ENCODE measurements at regions not wholly inside any gene's neighbourhood (a gene's known extent, or its start where the extent isn't known, plus 50 kb on each side); places are given as distances from the start of the nearest gene placed in this dataset.

GRCh38 chr10:131010965-131011575, 300.5 kb downstream of the TCERG1L start:
- CTCF ChIA-PET: no interaction called here
- no peaks in the 10 kb centered on the region for H3K36me3 ChIP-seq (ENCODE audit: control insufficient read depth, insufficient read depth, low read length)
- TF ChIP-seq CTCF (IDR thresholded peaks at IDR 0.05; ENCODE audit: insufficient read depth, low read depth, low read length): no peak
- H3K4me3 ChIP-seq (ENCODE audit: low read depth, low read length): no peak overlapping the region
- DNase-seq (ENCODE audit: low read depth): no peak
- POLR2A ChIA-PET: no interaction called here
- no peaks in the 10 kb centered on the region for H3K27me3 ChIP-seq (ENCODE audit: control insufficient read depth, insufficient read depth, low read length)

- H3K27me3 ChIP-seq (ENCODE audit: control insufficient read depth, insufficient read depth, low read length): no peaks in the 10 kb centered on the region
- ChIA-PET CTCF (no interaction called here), POLR2A (no interaction called here)
- no peak overlapping the region for H3K4me3 ChIP-seq (ENCODE audit: low read depth, low read length)
- TF ChIP-seq CTCF (IDR thresholded peaks at IDR 0.05; ENCODE audit: insufficient read depth, low read depth, low read length): no peak
- no peak for DNase-seq (ENCODE audit: low read depth)
- H3K36me3 ChIP-seq (ENCODE audit: control insufficient read depth, insufficient read depth, low read length): no peaks in the 10 kb centered on the region
Observed at GRCh38 chr10:131011936-131012640, 299.4 kb downstream of the TCERG1L start.

DNA sequence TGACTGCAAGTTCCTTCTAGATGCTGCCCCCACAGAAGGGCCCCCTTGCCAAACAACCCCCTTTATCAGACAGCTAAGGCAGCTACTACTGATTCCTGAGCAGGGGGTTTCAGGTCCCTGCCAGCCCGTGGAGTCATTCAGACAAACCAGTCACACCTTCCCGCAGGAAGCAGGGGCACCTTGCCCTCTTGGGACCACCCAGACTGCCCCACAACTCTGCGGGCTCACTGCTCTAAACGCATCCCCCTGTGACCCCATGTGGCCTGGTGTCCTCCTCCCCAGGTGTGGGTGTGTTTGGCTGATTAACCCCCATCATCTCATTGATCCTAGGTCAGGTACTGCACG, 298.9 kb downstream of the TCERG1L start:
- no peak for TF ChIP-seq CTCF (IDR thresholded peaks at IDR 0.05; ENCODE audit: insufficient read depth, low read depth, low read length)
- ChIA-PET CTCF (no interaction called here), POLR2A (no interaction called here)
- Histone ChIP-seq H3K27me3 (ENCODE audit: control insufficient read depth, insufficient read depth, low read length) (no peaks in the 10 kb centered on the region), H3K4me3 (ENCODE audit: low read depth, low read length) (no peak overlapping the region), H3K36me3 (ENCODE audit: control insufficient read depth, insufficient read depth, low read length) (no peaks in the 10 kb centered on the region)
- no peak for DNase-seq (ENCODE audit: low read depth)

DNA sequence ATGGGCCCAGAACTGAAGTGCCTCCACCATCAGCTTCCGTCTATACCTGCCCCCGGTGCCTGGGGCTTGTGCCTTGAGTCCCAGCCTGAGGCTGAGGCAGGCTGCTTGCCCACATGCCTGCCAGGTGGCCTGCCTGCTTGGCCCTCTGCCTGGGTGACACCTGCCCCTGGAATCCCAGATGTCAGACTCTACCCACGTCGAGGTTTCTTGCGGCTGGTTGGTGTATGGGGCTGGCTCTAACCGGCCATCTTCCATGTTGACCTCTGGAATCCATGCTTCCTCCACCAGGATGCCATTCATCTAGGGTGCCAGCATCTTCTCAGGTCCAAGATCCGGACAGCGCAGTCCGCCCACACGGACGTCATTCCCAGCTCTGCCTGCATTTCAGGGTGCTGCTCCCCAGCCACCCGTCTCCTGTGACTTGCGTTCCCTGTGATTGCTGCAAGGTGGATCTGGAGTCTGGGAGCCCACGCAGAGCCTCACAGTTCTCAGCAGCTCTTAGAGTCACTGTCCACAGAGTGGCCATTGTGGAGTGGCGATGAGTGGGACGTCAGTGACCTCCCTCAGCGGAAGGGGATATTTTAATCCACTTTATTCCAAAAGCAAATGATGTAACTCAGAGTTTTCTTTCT, 298.1 kb downstream of the TCERG1L start:
- ChIA-PET POLR2A (no interaction called here), CTCF (no interaction called here)
- Histone ChIP-seq H3K4me3 (ENCODE audit: low read depth, low read length) (no peak overlapping the region), H3K36me3 (ENCODE audit: control insufficient read depth, insufficient read depth, low read length) (no peaks in the 10 kb centered on the region), H3K27me3 (ENCODE audit: control insufficient read depth, insufficient read depth, low read length) (no peaks in the 10 kb centered on the region)
- no peak for DNase-seq (ENCODE audit: low read depth)
- no peak for TF ChIP-seq CTCF (IDR thresholded peaks at IDR 0.05; ENCODE audit: insufficient read depth, low read depth, low read length)

DNA sequence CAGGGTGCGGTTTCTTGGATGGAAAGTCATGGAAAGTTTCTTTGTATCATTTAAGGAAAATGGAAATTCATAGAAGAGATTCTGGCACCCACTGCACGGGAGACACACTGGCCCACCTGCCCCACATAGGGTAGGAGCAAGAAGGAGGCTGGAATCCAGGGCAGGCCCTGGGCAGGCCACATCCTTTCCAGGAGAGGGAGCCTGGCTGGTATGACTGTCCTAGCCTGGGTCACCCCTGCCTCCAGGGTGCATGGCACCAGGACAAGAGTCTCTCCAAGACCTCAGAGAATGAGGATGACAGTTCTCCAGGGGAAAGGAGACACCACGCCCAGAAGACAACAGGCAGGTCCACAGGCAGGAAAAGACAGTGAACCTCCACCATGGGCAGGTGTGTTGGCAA, 297.2 kb downstream of the TCERG1L start:
- no peak for TF ChIP-seq CTCF (IDR thresholded peaks at IDR 0.05; ENCODE audit: insufficient read depth, low read depth, low read length)
- H3K4me3 ChIP-seq (ENCODE audit: low read depth, low read length): no peak overlapping the region
- no peaks in the 10 kb centered on the region for H3K36me3 ChIP-seq (ENCODE audit: control insufficient read depth, insufficient read depth, low read length)
- DNase-seq (ENCODE audit: low read depth): no peak
- no peaks in the 10 kb centered on the region for H3K27me3 ChIP-seq (ENCODE audit: control insufficient read depth, insufficient read depth, low read length)
- ChIA-PET POLR2A (no interaction called here), CTCF (no interaction called here)

Measured in BJ (cell line).